NT2/D1 (cell line): ENCODE measurements at regions not wholly inside any gene's neighbourhood (a gene's known extent, or its start where the extent isn't known, plus 50 kb on each side); places are given as distances from the start of the nearest gene placed in this dataset.

Experiments
- SUZ12 ChIP-seq: IDR thresholded peaks from 2 replicates; pipeline ENCODE4 v1.6.1; 2011; ENCODE audit not compliant: insufficient read length, insufficient read depth; ENCODE audit errors: extremely low read depth
- ZNF274 ChIP-seq: IDR thresholded peaks from 2 replicates; pipeline ENCODE4 v1.6.1; 2011; ENCODE audit warnings: mild to moderate bottlenecking, low read depth, low read length

DNA sequence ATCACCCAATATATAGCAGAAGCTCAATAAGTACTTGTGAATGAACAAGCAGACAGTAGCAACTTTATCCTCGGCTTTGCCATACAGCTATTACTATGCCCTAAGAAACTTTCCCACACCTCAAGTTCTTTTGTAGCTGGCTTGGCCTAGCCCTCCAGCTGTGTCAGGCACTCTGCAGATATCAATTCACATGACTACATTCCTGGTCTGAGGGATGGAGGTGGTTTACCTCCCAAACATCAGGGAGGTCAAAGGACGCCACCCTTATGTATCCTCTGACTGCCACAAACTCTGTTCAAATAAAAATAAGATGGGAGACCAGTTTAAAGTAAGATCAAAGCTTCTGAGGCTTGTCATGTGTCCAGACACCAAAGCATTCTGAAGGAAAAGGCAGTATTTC is 416.3 kb downstream of the PIK3R1 start:
- TF ChIP-seq ZNF274 (no peak), SUZ12 (no peak)
